ENCODE measurements at regions not wholly inside any gene's neighbourhood (a gene's known extent, or its start where the extent isn't known, plus 50 kb on each side); places are given as distances from the start of the nearest gene placed in this dataset.

DNA sequence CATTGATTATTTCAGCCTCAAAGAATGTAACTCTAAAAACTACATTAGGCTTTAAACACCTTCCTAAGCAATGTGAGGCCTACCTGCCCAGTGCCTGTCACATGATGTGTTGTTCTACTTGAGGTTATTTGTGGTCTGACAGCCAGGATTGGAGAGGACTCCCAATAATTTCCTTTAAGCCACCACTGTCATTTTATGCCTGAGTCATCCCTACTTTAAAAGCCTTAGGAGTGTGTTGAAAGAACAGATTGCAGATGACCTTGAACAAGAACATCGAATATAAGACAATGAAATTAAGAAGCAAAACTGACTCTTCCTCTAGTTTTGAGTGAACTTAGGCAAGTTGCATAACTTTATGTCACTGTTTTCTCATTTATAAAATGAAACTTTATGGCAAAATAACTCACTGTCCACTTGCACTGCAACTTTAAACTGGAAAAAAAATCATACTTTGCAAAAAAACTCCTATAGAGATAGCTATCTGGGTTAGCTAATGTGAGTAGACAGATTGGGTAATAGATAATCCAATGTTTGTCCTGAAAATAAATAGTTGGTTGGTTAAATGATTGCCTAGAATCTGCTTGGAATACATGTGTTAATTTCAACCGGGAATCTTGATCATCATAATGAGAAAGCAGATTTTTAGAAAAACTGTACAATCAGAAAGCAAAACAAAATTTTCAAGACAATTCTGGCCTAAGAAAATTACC is 361.2 kb downstream of the SUCLA2 start:
- ATAC-seq (no peak), DNase-seq (no peak)
- Histone ChIP-seq H3K4me3 (no peak overlapping the region), H3K36me3 (no peaks in the 10 kb centered on the region), H3K9me3 (peaks cover 0 to 16% (median 0%) of the 10 kb centered on the region in 11 donors), H3K4me1 (no peaks in the 10 kb centered on the region), H3K27ac (no peak overlapping the region), H3K27me3 (no peaks in the 10 kb centered on the region)
- WGBS, 2 donors = 81 to 83% methylated on average over 2 of the region's 2 CpGs
- intact Hi-C loops (cut with DNase I) = loop anchor here in 1 of 10 donors (1.0 kb wide), 1 partner anchor 43 kb away; no protein-coding TSS in a partner anchor
- no peak for TF ChIP-seq CTCF (IDR thresholded peaks at IDR 0.05)

GRCh38 chr13:47638627-47639026 is 362.4 kb downstream of the SUCLA2 start:
- DNase-seq (no peak), ATAC-seq (no peak)
- Histone ChIP-seq H3K27ac (no peak overlapping the region), H3K27me3 (no peaks in the 10 kb centered on the region), H3K36me3 (no peaks in the 10 kb centered on the region), H3K4me1 (no peaks in the 10 kb centered on the region), H3K9me3 (peaks cover 0 to 29% (median 0%) of the 10 kb centered on the region in 11 donors), H3K4me3 (no peak overlapping the region)
- 86 to 96% methylated on average over 1 of the region's 1 CpG for WGBS, 2 donors
- no peak for TF ChIP-seq CTCF (IDR thresholded peaks at IDR 0.05)
- intact Hi-C loops (cut with DNase I) = loop anchor here in 1 of 10 donors (1.0 kb wide), 1 partner anchor 45 kb away; no protein-coding TSS in a partner anchor

DNA sequence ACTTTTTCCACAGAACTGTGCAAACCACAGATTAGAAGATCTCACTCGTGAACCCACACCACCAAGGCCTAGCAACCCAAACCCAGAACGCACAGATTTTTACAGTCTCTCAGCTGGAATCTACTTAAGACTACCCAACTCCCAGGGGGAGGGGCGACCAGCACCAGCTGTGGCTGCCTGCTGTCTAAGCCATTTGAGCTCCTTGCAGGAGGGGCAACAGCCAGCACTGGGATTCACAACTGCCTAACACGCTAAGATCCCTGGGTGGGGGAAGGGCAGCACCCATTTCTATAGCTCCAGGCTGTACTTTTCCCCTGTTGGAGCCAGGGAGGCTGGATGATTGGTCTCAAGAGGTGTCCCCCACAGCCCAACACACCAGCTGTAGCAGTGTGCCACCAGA is 368.8 kb downstream of the SUCLA2 start:
- H3K36me3 ChIP-seq = no peaks in the 10 kb centered on the region
- H3K4me1 ChIP-seq = no peaks in the 10 kb centered on the region
- DNase-seq (no peak), ATAC-seq (no peak)
- intact Hi-C loops (cut with DNase I) = no loop called here
- no peak overlapping the region for H3K27ac ChIP-seq
- 25 to 28% methylated on average over 4 of the region's 4 CpGs for WGBS, 2 donors
- no peak for TF ChIP-seq CTCF (IDR thresholded peaks at IDR 0.05)
- H3K4me3 ChIP-seq = no peak overlapping the region
- H3K27me3 ChIP-seq = no peaks in the 10 kb centered on the region
- peaks cover 0 to 38% (median 0%) of the 10 kb centered on the region in 11 donors for H3K9me3 ChIP-seq

DNA sequence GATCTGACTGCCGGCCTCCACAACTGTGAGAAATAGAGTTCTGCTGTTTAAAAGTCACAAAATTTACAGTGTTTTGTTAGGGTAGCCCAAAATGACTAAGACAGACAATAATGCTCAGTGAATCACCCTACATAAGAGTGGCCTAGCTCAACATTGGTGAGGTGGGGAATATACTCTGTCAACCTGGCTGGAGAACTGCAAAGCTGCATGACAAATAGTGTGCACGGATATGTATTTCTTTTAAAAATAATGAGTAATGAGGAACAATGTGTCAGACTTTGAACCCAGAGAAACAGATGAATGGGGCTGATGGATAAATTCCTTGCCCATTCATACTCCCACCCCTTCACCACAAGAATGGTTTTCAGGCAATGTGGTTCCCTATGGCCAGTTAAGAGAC is 372.4 kb downstream of the SUCLA2 start:
- Histone ChIP-seq H3K27ac (no peak overlapping the region), H3K27me3 (peaks cover 0 to 13% (median 0%) of the 10 kb centered on the region in 7 donors), H3K4me3 (no peak overlapping the region), H3K4me1 (no peaks in the 10 kb centered on the region), H3K36me3 (no peaks in the 10 kb centered on the region), H3K9me3 (peaks cover 0 to 10% (median 0%) of the 10 kb centered on the region in 11 donors)
- WGBS, 2 donors = 83 to 84% methylated on average over 2 of the region's 2 CpGs
- ATAC-seq (no peak), DNase-seq (no peak)
- intact Hi-C loops (cut with DNase I) = no loop called here
- TF ChIP-seq CTCF (IDR thresholded peaks at IDR 0.05) = no peak
